HepG2 (cell line): ENCODE measurements at regions not wholly inside any gene's neighbourhood (a gene's known extent, or its start where the extent isn't known, plus 50 kb on each side); places are given as distances from the start of the nearest gene placed in this dataset.

Experiments
- ELF4 ChIP-seq: sonication (generic); formaldehyde crosslinking; IDR thresholded peaks from 2 replicates; pipeline ENCODE4 v1.5.0; 2020; ENCODE audit warnings: missing genetic modification reagents, mild to moderate bottlenecking, moderate library complexity, borderline replicate concordance
- EZH2 ChIP-seq: conservative IDR thresholded peaks from 2 replicates; pipeline ENCODE4 v1.6.1; 2012; ENCODE audit warnings: mild to moderate bottlenecking, low read depth, low read length, moderate library complexity
- KLF11 ChIP-seq: IDR thresholded peaks from 2 replicates; pipeline ENCODE4 v1.6.1; 2016; ENCODE audit warnings: missing compliant biosample characterization
- NFYB ChIP-seq: sonication (generic); formaldehyde crosslinking; IDR thresholded peaks from 2 replicates; pipeline ENCODE4 v1.4.0; 2020; ENCODE audit warnings: missing genetic modification reagents
- SMC3 ChIP-seq: IDR thresholded peaks from 2 replicates; pipeline ENCODE4 v1.6.1; 2011; ENCODE audit warnings: low read length, improper control_type of control experiment
- TCF12 ChIP-seq, 2 experiments: fragments of 450-650 bp in 1 of 2; sonication (generic) in 1 of 2; formaldehyde crosslinking in 1 of 2; IDR thresholded peaks; 2 replicates each; pipeline versions ENCODE4 v1.6.1 to v1.8.0; 2017 to 2022; ENCODE audit warnings: antibody characterized with exemption in 1 of 2, mild to moderate bottlenecking in 1 of 2, missing genetic modification reagents in 1 of 2, moderate library complexity in 1 of 2
- ZNF441 ChIP-seq: sonication (generic); formaldehyde crosslinking; IDR thresholded peaks from 2 replicates; pipeline ENCODE4 v1.7.0; 2021; ENCODE audit warnings: missing genetic modification reagents, borderline replicate concordance
- TF ChIP-seq, protein P1 (sequence below): sonication (generic); formaldehyde crosslinking; IDR thresholded peaks from 2 replicates; pipeline ENCODE4 v1.5.0; 2020; ENCODE audit warnings: mild to moderate bottlenecking, missing genetic modification reagents, moderate library complexity

GRCh38 chr12:38025916-38026315, 290.7 kb upstream of the ALG10B start:
- TF ChIP-seq EZH2 (no peak), NFYB (no peak), SMC3 (no peak), ZNF441 (CRISPR knock-in tag) (no peak), ELF4 (CRISPR knock-in tag) (no peak), TCF12 (IDR thresholded peaks at IDR 0.05) (no peak), TCF12 (CRISPR knock-in tag; IDR thresholded peaks at IDR 0.05) (no peak), KLF11 (CRISPR knock-in tag) (no peak)
- TF ChIP-seq, protein P1, sequence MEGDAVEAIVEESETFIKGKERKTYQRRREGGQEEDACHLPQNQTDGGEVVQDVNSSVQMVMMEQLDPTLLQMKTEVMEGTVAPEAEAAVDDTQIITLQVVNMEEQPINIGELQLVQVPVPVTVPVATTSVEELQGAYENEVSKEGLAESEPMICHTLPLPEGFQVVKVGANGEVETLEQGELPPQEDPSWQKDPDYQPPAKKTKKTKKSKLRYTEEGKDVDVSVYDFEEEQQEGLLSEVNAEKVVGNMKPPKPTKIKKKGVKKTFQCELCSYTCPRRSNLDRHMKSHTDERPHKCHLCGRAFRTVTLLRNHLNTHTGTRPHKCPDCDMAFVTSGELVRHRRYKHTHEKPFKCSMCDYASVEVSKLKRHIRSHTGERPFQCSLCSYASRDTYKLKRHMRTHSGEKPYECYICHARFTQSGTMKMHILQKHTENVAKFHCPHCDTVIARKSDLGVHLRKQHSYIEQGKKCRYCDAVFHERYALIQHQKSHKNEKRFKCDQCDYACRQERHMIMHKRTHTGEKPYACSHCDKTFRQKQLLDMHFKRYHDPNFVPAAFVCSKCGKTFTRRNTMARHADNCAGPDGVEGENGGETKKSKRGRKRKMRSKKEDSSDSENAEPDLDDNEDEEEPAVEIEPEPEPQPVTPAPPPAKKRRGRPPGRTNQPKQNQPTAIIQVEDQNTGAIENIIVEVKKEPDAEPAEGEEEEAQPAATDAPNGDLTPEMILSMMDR (CRISPR knock-in tag): no peak
